ENCODE measurements at regions not wholly inside any gene's neighbourhood (a gene's known extent, or its start where the extent isn't known, plus 50 kb on each side); places are given as distances from the start of the nearest gene placed in this dataset.

DNA sequence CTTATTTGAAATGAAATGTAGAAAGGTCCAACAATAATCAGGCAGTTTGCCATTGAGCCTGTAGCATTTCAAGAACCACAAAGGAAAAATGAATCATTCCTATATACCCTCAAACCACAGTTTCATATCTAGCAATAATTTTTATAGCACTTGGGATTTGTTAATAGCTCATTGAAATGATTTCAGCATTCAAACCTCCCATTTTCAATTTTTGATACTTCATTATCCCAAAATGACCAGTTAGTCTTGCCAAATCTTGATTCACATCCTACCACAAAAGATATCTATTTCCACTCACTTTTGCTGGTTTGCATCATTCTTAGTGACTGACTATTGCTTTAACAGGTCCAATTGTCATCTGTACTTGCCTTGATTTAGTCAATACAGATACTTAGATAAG is 790.1 kb downstream of the TLE1 start:
- DNase-seq (ENCODE audit: low spot score in 2 of 2), result no peak
- intact Hi-C loops (cut with DNase I; ENCODE audit: low total_unique reads), result no loop called here
- TF ChIP-seq POLR2A (IDR thresholded peaks at IDR 0.05) (no peak), CTCF (IDR thresholded peaks at IDR 0.05) (no peak)
- H3K4me3 ChIP-seq (ENCODE audit: low read depth, poor library complexity, severe bottlenecking), result no peak overlapping the region

DNA sequence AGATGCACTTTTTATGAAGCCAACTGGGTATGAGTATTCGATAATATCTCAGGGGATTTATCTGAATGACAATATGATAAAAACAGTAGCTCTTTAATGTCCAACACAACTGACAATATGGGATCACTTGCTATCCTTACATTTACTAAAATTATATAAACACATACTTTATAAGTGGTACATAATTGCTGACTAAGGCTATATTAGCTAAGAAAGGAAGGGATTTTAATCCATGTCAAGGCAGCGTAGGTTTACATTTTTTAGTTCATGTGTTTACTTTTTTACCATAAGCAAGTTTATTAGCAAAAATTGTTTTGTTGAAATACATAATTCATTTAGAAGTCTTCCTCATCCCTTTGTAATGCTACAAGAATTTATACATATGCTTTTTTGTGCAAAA is 796.2 kb downstream of the TLE1 start:
- no peak overlapping the region for H3K4me3 ChIP-seq (ENCODE audit: low read depth, poor library complexity, severe bottlenecking)
- TF ChIP-seq CTCF (IDR thresholded peaks at IDR 0.05) (no peak), POLR2A (IDR thresholded peaks at IDR 0.05) (no peak)
- intact Hi-C loops (cut with DNase I; ENCODE audit: low total_unique reads), result no loop called here
- WGBS, 2 donors, result 87 to 90% methylated on average over 2 of the region's 2 CpGs
- no peak for DNase-seq (ENCODE audit: low spot score in 2 of 2)

- H3K4me3 ChIP-seq (ENCODE audit: low read depth, poor library complexity, severe bottlenecking), result no peak overlapping the region
- WGBS, 2 donors, result 67 to 78% methylated on average over 1 of the region's 1 CpG
- intact Hi-C loops (cut with DNase I; ENCODE audit: low total_unique reads), result no loop called here
- TF ChIP-seq POLR2A (IDR thresholded peaks at IDR 0.05), result no peak
- TF ChIP-seq CTCF (IDR thresholded peaks at IDR 0.05), result no peak
- no peak for DNase-seq (ENCODE audit: low spot score in 2 of 2)
These were observed 796.6 kb downstream of the TLE1 start for GRCh38 chr9:80892703-80893102.

- intact Hi-C loops (cut with DNase I; ENCODE audit: low total_unique reads), result no loop called here
- no peak for DNase-seq (ENCODE audit: low spot score in 2 of 2)
- H3K4me3 ChIP-seq (ENCODE audit: low read depth, poor library complexity, severe bottlenecking), result no peak overlapping the region
- no peak for TF ChIP-seq CTCF (IDR thresholded peaks at IDR 0.05)
- TF ChIP-seq POLR2A (IDR thresholded peaks at IDR 0.05), result no peak
These were observed 799.2 kb downstream of the TLE1 start for GRCh38 chr9:80890124-80890523.

- 76 to 84% methylated on average over 5 of the region's 5 CpGs for WGBS, 2 donors
- H3K4me3 ChIP-seq (ENCODE audit: low read depth, poor library complexity, severe bottlenecking), result no peak overlapping the region
- no peak for DNase-seq (ENCODE audit: low spot score in 2 of 2)
- no peak for TF ChIP-seq POLR2A (IDR thresholded peaks at IDR 0.05)
- intact Hi-C loops (cut with DNase I; ENCODE audit: low total_unique reads), result no loop called here
These were observed 803.5 kb downstream of the TLE1 start for GRCh38 chr9:80885894-80886293.

GRCh38 chr9:80883826-80884579 is 805.3 kb downstream of the TLE1 start:
- WGBS, 2 donors, result 50 to 52% methylated on average over 5 of the region's 5 CpGs
- intact Hi-C loops (cut with DNase I; ENCODE audit: low total_unique reads), result no loop called here
- DNase-seq (ENCODE audit: low spot score in 2 of 2), result no peak
- no peak overlapping the region for H3K4me3 ChIP-seq (ENCODE audit: low read depth, poor library complexity, severe bottlenecking)
- TF ChIP-seq CTCF (IDR thresholded peaks at IDR 0.05) (no peak), POLR2A (IDR thresholded peaks at IDR 0.05) (no peak)
